Chondrocyte (in vitro differentiated cells): ENCODE measurements at regions not wholly inside any gene's neighbourhood (a gene's known extent, or its start where the extent isn't known, plus 50 kb on each side); places are given as distances from the start of the nearest gene placed in this dataset.

Experiments used
- DNase-seq: peaks from one replicate; pipeline ENCODE4 v3.0.0; 2021; ENCODE audit warnings: mixed read lengths, low spot score
- H3K27ac Mint-ChIP-seq: one replicate; pipeline ENCODE4 v1.8.0; 2021; ENCODE audit warnings: mild to moderate bottlenecking, moderate library complexity, mixed read lengths; ENCODE audit not compliant: unreplicated experiment
- H3K27me3 Mint-ChIP-seq: 2 replicates; pipeline ENCODE4 v1.8.0; 2021; ENCODE audit warnings: low read depth, mixed read lengths
- H3K36me3 Mint-ChIP-seq: 2 replicates; pipeline ENCODE4 v1.8.0; 2021; ENCODE audit warnings: low read depth, mixed read lengths
- H3K4me1 Mint-ChIP-seq: 2 replicates; pipeline ENCODE4 v1.8.0; 2021; ENCODE audit warnings: low read depth, mild to moderate bottlenecking, mixed read lengths
- H3K4me3 Mint-ChIP-seq: one replicate; pipeline ENCODE4 v1.8.0; 2021; ENCODE audit warnings: mild to moderate bottlenecking, moderate library complexity, mixed read lengths; ENCODE audit not compliant: unreplicated experiment
- H3K9me3 Mint-ChIP-seq: 2 replicates; pipeline ENCODE4 v1.8.0; 2021; ENCODE audit warnings: low read depth, mixed read lengths
- CTCF ChIP-seq: fragments of 200-600 bp; sonication (generic); IDR thresholded peaks from 2 replicates; pipeline ENCODE4 v1.5.0; 2021; ENCODE audit warnings: antibody characterized with exemption, mild to moderate bottlenecking, moderate library complexity

GRCh38 chr9:16070455-16071145 lies 517.8 kb downstream of the CCDC171 start:
- no peak overlapping the region for H3K27ac Mint-ChIP-seq
- TF ChIP-seq CTCF = no peak

DNA sequence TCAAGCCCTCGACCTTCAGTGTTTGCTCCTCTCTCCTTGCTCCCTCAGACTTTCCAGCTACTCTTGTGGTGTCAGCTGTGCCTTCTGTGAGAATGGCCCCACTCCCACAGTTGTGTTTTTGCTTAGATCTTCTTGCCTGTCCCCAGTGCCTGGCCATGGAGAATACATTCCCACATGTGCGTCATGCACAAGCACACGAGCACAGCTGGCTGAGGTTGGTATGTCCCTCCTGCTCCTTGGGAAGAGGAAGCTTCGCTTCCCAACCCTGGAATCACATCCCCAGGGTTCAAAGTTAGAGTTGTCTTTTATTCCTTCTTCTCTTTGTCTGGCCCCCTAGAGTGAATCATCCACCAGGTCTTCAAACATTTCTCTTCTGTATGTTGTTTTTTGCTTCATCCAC lies 518.6 kb downstream of the CCDC171 start:
- peaks cover 6% of the 10 kb centered on the region for H3K9me3 Mint-ChIP-seq
- peaks cover 28% of the 10 kb centered on the region for H3K4me1 Mint-ChIP-seq
- TF ChIP-seq CTCF = no peak
- H3K36me3 Mint-ChIP-seq = peaks cover 2% of the 10 kb centered on the region
- H3K27me3 Mint-ChIP-seq = no peaks in the 10 kb centered on the region
- no peak overlapping the region for H3K4me3 Mint-ChIP-seq
- no peak overlapping the region for H3K27ac Mint-ChIP-seq
- no peak for DNase-seq

More at GRCh38 chr9:16070455-16071145, 517.8 kb downstream of the CCDC171 start:
- Mint-ChIP-seq H3K9me3 (peaks cover 6% of the 10 kb centered on the region), H3K4me3 (no peak overlapping the region), H3K27me3 (no peaks in the 10 kb centered on the region), H3K36me3 (peaks cover 2% of the 10 kb centered on the region), H3K4me1 (peaks cover 28% of the 10 kb centered on the region)
- DNase-seq = no peak

DNA sequence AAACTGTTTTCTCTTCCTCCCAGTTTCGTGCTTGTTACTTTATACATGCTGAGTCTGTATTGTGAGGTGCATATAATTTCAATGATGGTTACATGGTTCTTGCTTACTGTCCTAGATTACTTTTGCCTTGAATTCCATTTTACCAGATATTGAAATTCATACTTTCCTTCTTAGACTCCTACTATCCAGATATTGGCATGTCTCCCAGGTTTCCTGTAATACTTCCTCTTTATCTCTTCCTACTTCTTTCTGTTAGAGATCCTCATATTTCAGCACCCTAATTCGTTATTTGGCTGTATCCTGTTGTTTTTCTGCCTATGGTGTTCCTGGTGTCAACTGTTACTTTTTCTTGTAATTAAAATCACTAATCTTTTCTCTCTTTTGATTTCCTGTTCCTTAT lies 522.1 kb downstream of the CCDC171 start:
- DNase-seq = no peak
- H3K27me3 Mint-ChIP-seq = no peaks in the 10 kb centered on the region

DNA sequence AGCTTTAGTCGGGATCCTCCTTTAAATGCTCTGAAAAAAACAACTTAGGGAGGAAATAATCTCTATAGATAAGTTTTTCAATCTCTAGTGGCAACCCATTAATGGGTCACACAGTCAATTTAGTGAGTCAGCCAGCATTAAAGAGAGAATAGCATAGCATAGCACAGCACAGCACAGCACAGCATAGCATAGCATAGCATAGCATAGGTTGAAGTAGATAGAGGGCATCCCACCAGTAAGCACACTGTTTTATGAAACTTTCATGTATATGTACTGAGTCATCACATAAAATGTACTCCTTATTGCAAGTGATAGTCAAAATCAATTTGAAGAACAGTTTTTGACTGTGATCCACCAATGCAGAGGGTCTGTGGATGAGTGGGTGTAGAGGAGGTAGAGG lies 522.9 kb downstream of the CCDC171 start:
- Mint-ChIP-seq H3K36me3 (no peaks in the 10 kb centered on the region), H3K4me1 (peaks cover 15% of the 10 kb centered on the region), H3K27me3 (no peaks in the 10 kb centered on the region), H3K27ac (no peak overlapping the region), H3K4me3 (no peak overlapping the region), H3K9me3 (peaks cover 6% of the 10 kb centered on the region)
- TF ChIP-seq CTCF = no peak
- no peak for DNase-seq

More for the DNA sequence above, 522.1 kb downstream of the CCDC171 start:
- Mint-ChIP-seq H3K4me3 (no peak overlapping the region), H3K27ac (no peak overlapping the region), H3K4me1 (peaks cover 21% of the 10 kb centered on the region), H3K9me3 (peaks cover 6% of the 10 kb centered on the region), H3K36me3 (no peaks in the 10 kb centered on the region)
- no peak for TF ChIP-seq CTCF

DNA sequence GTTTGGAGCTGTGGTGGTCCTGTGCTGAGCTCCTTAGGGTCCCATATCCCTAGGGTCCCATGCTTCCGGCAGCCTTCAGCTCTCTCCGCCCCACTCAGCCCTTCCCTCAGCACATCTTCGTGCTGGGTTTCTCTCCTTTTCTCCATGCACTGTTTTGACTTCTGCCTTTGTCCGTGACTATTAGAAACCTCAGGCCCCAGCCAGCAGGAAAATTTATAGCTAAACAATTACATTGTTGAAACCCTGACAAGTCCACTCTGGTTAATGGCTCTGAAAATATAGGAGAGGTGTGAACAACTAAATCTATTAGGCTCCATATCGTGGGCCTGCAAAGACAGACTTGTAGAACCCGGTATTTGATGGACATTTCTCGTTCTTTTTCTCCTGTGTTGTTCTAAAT lies 523.7 kb downstream of the CCDC171 start:
- DNase-seq = no peak
- H3K36me3 Mint-ChIP-seq = no peaks in the 10 kb centered on the region
- H3K27ac Mint-ChIP-seq = no peak overlapping the region
- no peak overlapping the region for H3K4me3 Mint-ChIP-seq
- no peak for TF ChIP-seq CTCF
- peaks cover 6% of the 10 kb centered on the region for H3K9me3 Mint-ChIP-seq
- H3K27me3 Mint-ChIP-seq = no peaks in the 10 kb centered on the region
- peaks cover 10% of the 10 kb centered on the region for H3K4me1 Mint-ChIP-seq
